Ectodermal cell (in vitro differentiated cells): ENCODE measurements at regions not wholly inside any gene's neighbourhood (a gene's known extent, or its start where the extent isn't known, plus 50 kb on each side); places are given as distances from the start of the nearest gene placed in this dataset.

Experiments used
- H3K27ac ChIP-seq: 2 replicates; pipeline ENCODE4 v1.7.0; 2013; ENCODE audit warnings: mild to moderate bottlenecking, low read depth, low read length; ENCODE audit not compliant: insufficient read depth, poor library complexity, severe bottlenecking
- H3K27me3 ChIP-seq: 2 replicates; pipeline ENCODE4 v1.7.0; 2013; ENCODE audit warnings: mild to moderate bottlenecking, low read length; ENCODE audit not compliant: insufficient read depth, control insufficient read depth, poor library complexity, severe bottlenecking
- H3K36me3 ChIP-seq: one replicate; pipeline ENCODE4 v1.7.0; 2013; ENCODE audit warnings: low read length; ENCODE audit not compliant: control insufficient read depth, insufficient read depth
- H3K4me1 ChIP-seq: one replicate; pipeline ENCODE4 v1.7.0; 2013; ENCODE audit warnings: low read length; ENCODE audit not compliant: control insufficient read depth, insufficient read depth
- H3K4me3 ChIP-seq: 2 replicates; pipeline ENCODE4 v1.7.0; 2013; ENCODE audit warnings: low read depth, low read length, control low read depth; ENCODE audit not compliant: insufficient read depth
- H3K9me3 ChIP-seq: 2 replicates; pipeline ENCODE4 v1.7.0; 2013; ENCODE audit warnings: mild to moderate bottlenecking, low read length, moderate library complexity; ENCODE audit not compliant: control insufficient read depth
- WGBS, 2 experiments: methylation state at CpG; one replicate each; pipeline ENCODE4 v1.1.7; 2013; ENCODE audit warnings: missing lambda C conversion rate in 2 of 2; 5-methylcytosine and 5-hydroxymethylcytosine counted together

DNA sequence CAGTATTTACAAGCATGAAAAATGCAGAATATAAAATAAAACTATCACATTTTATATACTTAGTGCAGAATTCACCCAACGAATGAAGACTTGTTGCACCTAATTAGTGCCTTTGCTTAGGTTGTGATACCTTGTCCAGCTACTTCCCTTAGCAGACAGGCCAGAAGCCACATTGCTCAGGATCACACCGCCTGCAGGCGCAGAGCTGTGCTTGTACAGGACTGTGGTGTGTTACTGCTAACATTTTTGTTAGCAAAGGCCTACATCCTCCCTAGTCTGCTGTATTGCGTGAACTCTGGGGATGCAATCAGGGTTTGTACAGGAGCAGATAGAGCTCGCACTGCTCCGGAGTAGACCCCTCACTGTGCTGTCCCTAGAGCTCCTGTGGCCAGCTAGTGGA is 336.9 kb downstream of the CBLN2 start:
- Histone ChIP-seq H3K27me3 (no peaks in the 10 kb centered on the region), H3K9me3 (no peaks in the 10 kb centered on the region), H3K4me3 (no peak overlapping the region), H3K27ac (no peak overlapping the region), H3K4me1 (no peaks in the 10 kb centered on the region), H3K36me3 (no peaks in the 10 kb centered on the region)
- WGBS, 2 experiments: 81% methylated on average over 6 of the region's 6 CpGs

DNA sequence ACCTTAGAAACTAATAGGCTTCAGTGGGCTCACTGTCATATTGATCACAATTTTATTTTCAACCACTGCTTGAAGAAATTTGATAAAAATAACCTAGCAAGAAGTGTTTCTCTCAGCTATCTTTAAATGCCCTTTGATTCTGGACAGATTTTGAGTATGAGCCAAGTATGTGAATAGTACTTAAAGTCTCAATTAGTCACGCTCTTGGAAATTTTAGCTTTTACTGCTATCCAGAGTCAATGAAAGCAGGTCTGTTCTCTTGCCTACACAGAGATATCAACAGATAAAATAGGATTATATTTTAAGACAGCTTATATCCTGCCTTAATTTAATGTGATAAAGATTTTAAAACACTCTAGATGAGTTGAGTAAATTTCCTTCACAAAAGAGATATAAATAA is 337.3 kb downstream of the CBLN2 start:
- no peaks in the 10 kb centered on the region for H3K36me3 ChIP-seq
- H3K4me1 ChIP-seq: no peaks in the 10 kb centered on the region
- 92 to 100% methylated on average over 1 of the region's 1 CpG for WGBS, 2 experiments
- H3K9me3 ChIP-seq: no peaks in the 10 kb centered on the region
- no peak overlapping the region for H3K4me3 ChIP-seq
- no peak overlapping the region for H3K27ac ChIP-seq
- no peaks in the 10 kb centered on the region for H3K27me3 ChIP-seq

DNA sequence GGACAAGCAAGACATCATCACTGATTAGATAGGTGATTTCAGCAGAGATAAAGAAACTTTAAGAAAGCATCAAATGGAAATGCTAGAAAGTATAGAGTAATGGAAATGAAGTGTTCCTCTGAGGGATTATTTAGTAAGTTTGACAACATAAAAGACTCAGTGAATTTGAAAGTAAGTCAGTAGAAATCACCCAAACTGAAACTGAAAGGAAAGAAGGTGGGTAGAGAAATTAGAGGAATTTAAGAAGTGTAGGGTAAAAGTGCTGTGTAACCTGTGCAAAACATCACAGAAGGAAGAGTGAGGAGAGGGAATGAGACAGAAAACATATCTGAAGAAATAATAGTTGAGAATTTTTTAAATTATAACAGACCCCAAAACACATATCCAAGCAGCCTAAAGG is 343.1 kb downstream of the CBLN2 start:
- H3K4me3 ChIP-seq: no peak overlapping the region
- H3K27me3 ChIP-seq: no peaks in the 10 kb centered on the region
- peaks cover 3% of the 10 kb centered on the region for H3K9me3 ChIP-seq
- H3K27ac ChIP-seq: no peak overlapping the region
- no peaks in the 10 kb centered on the region for H3K36me3 ChIP-seq
- H3K4me1 ChIP-seq: no peaks in the 10 kb centered on the region

- H3K27me3 ChIP-seq: no peaks in the 10 kb centered on the region
- H3K36me3 ChIP-seq: no peaks in the 10 kb centered on the region
- no peak overlapping the region for H3K27ac ChIP-seq
- no peaks in the 10 kb centered on the region for H3K4me1 ChIP-seq
- H3K4me3 ChIP-seq: no peak overlapping the region
- H3K9me3 ChIP-seq: peaks cover 3% of the 10 kb centered on the region
These were observed 346.6 kb downstream of the CBLN2 start for GRCh38 chr18:72197591-72197990.

DNA sequence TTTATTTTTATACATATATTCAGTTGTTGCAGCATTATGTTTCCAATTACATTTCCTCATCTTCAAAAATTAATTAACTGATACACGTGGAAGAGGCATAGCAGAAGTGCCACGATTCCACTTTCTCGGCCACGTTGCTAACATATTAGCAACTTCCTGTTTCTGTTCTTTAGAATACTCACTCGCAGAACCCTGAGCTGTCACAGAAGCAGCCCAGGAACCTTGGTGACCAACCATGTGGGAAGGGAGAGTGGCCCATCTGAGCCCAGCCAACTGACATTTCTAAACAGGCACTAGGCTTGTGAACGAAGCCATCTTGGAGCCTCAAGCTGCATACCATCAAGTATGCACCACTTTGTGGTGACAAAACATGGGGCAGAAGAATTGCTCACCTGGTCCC is 350.1 kb downstream of the CBLN2 start:
- Histone ChIP-seq H3K9me3 (peaks cover 3% of the 10 kb centered on the region), H3K36me3 (no peaks in the 10 kb centered on the region), H3K4me1 (no peaks in the 10 kb centered on the region), H3K27me3 (no peaks in the 10 kb centered on the region), H3K27ac (no peak overlapping the region), H3K4me3 (no peak overlapping the region)
- 80 to 82% methylated on average over 6 of the region's 6 CpGs for WGBS, 2 experiments

- Histone ChIP-seq H3K36me3 (no peaks in the 10 kb centered on the region), H3K4me1 (no peaks in the 10 kb centered on the region), H3K27ac (no peak overlapping the region), H3K9me3 (peaks cover 3% of the 10 kb centered on the region), H3K4me3 (no peak overlapping the region), H3K27me3 (no peaks in the 10 kb centered on the region)
- WGBS, 2 experiments: 80% methylated on average over 1 of the region's 2 CpGs; no CpG with 5 or more reads in 1 of the 2 experiments
These were observed 356.2 kb downstream of the CBLN2 start for GRCh38 chr18:72187956-72188355.

GRCh38 chr18:72181241-72181764 is 362.8 kb downstream of the CBLN2 start:
- no peak overlapping the region for H3K27ac ChIP-seq
- no peaks in the 10 kb centered on the region for H3K4me1 ChIP-seq
- WGBS, 2 experiments: 67 to 81% methylated on average over 4 of the region's 4 CpGs
- H3K27me3 ChIP-seq: no peaks in the 10 kb centered on the region
- peaks cover 10% of the 10 kb centered on the region for H3K9me3 ChIP-seq
- no peak overlapping the region for H3K4me3 ChIP-seq
- H3K36me3 ChIP-seq: no peaks in the 10 kb centered on the region

GRCh38 chr18:72180689-72181088 is 363.5 kb downstream of the CBLN2 start:
- Histone ChIP-seq H3K4me1 (no peaks in the 10 kb centered on the region), H3K4me3 (no peak overlapping the region), H3K36me3 (no peaks in the 10 kb centered on the region), H3K9me3 (peaks cover 7% of the 10 kb centered on the region), H3K27me3 (no peaks in the 10 kb centered on the region), H3K27ac (no peak overlapping the region)

DNA sequence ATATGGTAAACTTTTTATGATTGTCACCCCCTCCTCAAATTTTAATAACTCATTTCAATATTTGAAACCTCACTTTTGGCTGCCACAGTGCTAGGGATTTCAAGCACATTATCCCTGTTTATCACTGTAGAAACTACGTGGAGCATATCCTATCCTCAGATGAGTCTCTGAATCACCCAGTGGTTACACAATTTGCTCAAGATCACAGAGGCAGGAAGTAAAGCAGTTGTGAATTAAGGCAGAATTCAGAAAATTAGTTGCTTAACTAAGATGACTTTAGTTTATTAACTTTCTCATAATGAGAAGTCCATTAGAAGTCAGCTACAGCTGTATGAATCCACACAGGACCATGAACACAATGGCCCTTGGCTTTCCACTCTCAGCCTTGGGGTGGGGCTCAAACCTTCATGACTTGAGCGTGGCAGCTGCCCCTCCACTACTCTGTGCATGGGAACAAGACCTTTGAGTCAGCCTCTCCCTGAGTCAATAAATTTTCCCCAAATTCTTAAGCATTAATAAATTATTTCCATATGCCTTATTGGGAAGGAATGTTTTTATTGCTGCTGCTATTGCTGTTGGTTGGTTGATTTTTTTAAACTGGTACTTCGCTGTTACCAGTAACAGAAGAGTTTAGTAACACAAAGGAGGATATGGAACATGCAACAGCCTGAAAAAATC is 369.0 kb downstream of the CBLN2 start:
- H3K9me3 ChIP-seq: peaks cover 14% of the 10 kb centered on the region
- H3K27ac ChIP-seq: no peak overlapping the region
- no peaks in the 10 kb centered on the region for H3K36me3 ChIP-seq
- no peaks in the 10 kb centered on the region for H3K4me1 ChIP-seq
- H3K4me3 ChIP-seq: no peak overlapping the region
- no peaks in the 10 kb centered on the region for H3K27me3 ChIP-seq
- 67 to 70% methylated on average over 2 to 3 of the region's 3 CpGs for WGBS, 2 experiments

DNA sequence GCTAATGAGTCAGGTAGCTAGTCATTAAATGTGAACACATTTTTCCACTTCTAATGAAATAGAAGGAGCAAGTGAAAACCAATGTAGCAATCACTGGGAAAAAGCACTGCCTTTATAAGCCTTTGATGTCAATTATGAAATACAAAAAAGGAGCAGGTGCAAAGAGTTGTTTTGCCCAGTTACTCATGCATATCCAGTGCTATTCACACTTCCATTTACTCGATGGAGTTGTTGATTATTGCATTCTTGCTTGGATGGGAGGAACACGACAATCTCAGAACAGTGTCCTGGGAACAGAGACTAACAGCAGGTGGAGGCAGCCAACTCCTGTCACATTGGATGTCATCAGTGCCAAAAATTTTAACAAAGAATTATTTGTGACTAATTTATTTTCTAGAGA is 372.5 kb downstream of the CBLN2 start:
- H3K27ac ChIP-seq: no peak overlapping the region
- H3K36me3 ChIP-seq: no peaks in the 10 kb centered on the region
- no peak overlapping the region for H3K4me3 ChIP-seq
- H3K27me3 ChIP-seq: no peaks in the 10 kb centered on the region
- 72 to 79% methylated on average over 2 of the region's 2 CpGs for WGBS, 2 experiments
- H3K9me3 ChIP-seq: peaks cover 7% of the 10 kb centered on the region
- no peaks in the 10 kb centered on the region for H3K4me1 ChIP-seq

- H3K4me3 ChIP-seq: no peak overlapping the region
- no peaks in the 10 kb centered on the region for H3K36me3 ChIP-seq
- no peaks in the 10 kb centered on the region for H3K4me1 ChIP-seq
- WGBS, 2 experiments: 31 to 50% methylated on average over 1 of the region's 1 CpG
- peaks cover 13% of the 10 kb centered on the region for H3K9me3 ChIP-seq
- H3K27me3 ChIP-seq: no peaks in the 10 kb centered on the region
- no peak overlapping the region for H3K27ac ChIP-seq
These were observed 382.5 kb downstream of the CBLN2 start for GRCh38 chr18:72161691-72162090.
